GM23248 (cell line): ENCODE measurements at regions not wholly inside any gene's neighbourhood (a gene's known extent, or its start where the extent isn't known, plus 50 kb on each side); places are given as distances from the start of the nearest gene placed in this dataset.

Source experiments
- EZH2 ChIP-seq: fragments of 200-600 bp; sonication (generic); IDR thresholded peaks from 2 replicates; pipeline ENCODE4 v1.6.1; 2018; ENCODE audit warnings: antibody characterized with exemption, mild to moderate bottlenecking; ENCODE audit not compliant: insufficient read depth, poor library complexity, severe bottlenecking
- EZH2phosphoT487 ChIP-seq: fragments of 200-600 bp; sonication (generic); IDR thresholded peaks from 2 replicates; pipeline ENCODE4 v1.6.1; 2018; ENCODE audit warnings: antibody characterized with exemption, moderate library complexity, mild to moderate bottlenecking, low read depth; ENCODE audit not compliant: insufficient read depth

- TF ChIP-seq EZH2 (no peak), EZH2phosphoT487 (no peak)
Observed at GRCh38 chr3:144511346-144511745, 539.7 kb downstream of the DIPK2A start.
